Adrenal gland (tissue), 5 donors: ENCODE measurements at regions not wholly inside any gene's neighbourhood (a gene's known extent, or its start where the extent isn't known, plus 50 kb on each side); places are given as distances from the start of the nearest gene placed in this dataset.

Experiments
- POLR2A ChIP-seq, 2 donors: fragments of 450-650 bp; IDR thresholded peaks; one replicate each; pipeline ENCODE4 v1.6.1; 2017; ENCODE audit warnings: antibody characterized with exemption in 2 of 2, mild to moderate bottlenecking in 2 of 2, moderate library complexity in 1 of 2
- TF ChIP-seq, protein P1 (sequence below), 6 experiments: fragments of 450-650 bp in 4 of 6; fragments of 200-600 bp in 2 of 6; sonication (generic) in 1 of 6; IDR thresholded peaks; 1 replicate in 5 of 6; 2 replicates in 1 of 6; pipeline versions ENCODE4 v1.5.1 to v1.8.0; 2016 to 2021; ENCODE audit warnings: antibody characterized with exemption in 6 of 6, mild to moderate bottlenecking in 2 of 6, moderate library complexity in 1 of 6
- donor health status: DM: no; HTN: no; CAD: no.

- TF ChIP-seq, protein P1, sequence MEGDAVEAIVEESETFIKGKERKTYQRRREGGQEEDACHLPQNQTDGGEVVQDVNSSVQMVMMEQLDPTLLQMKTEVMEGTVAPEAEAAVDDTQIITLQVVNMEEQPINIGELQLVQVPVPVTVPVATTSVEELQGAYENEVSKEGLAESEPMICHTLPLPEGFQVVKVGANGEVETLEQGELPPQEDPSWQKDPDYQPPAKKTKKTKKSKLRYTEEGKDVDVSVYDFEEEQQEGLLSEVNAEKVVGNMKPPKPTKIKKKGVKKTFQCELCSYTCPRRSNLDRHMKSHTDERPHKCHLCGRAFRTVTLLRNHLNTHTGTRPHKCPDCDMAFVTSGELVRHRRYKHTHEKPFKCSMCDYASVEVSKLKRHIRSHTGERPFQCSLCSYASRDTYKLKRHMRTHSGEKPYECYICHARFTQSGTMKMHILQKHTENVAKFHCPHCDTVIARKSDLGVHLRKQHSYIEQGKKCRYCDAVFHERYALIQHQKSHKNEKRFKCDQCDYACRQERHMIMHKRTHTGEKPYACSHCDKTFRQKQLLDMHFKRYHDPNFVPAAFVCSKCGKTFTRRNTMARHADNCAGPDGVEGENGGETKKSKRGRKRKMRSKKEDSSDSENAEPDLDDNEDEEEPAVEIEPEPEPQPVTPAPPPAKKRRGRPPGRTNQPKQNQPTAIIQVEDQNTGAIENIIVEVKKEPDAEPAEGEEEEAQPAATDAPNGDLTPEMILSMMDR (IDR thresholded peaks at IDR 0.05), result no peak
- no peak for TF ChIP-seq POLR2A (IDR thresholded peaks at IDR 0.05)
Observed at GRCh38 chr4:141331534-141332358, 111.1 kb downstream of the ZNF330 start.
